ENCODE measurements at regions not wholly inside any gene's neighbourhood (a gene's known extent, or its start where the extent isn't known, plus 50 kb on each side); places are given as distances from the start of the nearest gene placed in this dataset.

GRCh38 chr13:111480503-111480902 is 160.1 kb downstream of the TEX29 start:
- peaks cover 0 to 6% (median 0%) of the 10 kb centered on the region in 3 donors for H3K27me3 ChIP-seq
- ATAC-seq (no peak), DNase-seq (no peak)
- H3K36me3 ChIP-seq: no peaks in the 10 kb centered on the region
- no peaks in the 10 kb centered on the region for H3K9me3 ChIP-seq
- no peak for TF ChIP-seq CTCF (IDR thresholded peaks at IDR 0.05 in 4 of 5, conservative IDR thresholded peaks at IDR 0.05 in 1 of 5)
- H3K27ac ChIP-seq: no peak overlapping the region
- H3K4me1 ChIP-seq: no peaks in the 10 kb centered on the region
- intact Hi-C loops (cut with DNase I; ENCODE audit: low total_unique reads) (no loop called here), in situ Hi-C loops (cut with MboI; ENCODE audit: low sequenced_read_pairs in 4 of 4) (no loop called here)
- no peak overlapping the region for H3K4me3 ChIP-seq

GRCh38 chr13:111480976-111481375 is 160.5 kb downstream of the TEX29 start:
- ATAC-seq (no peak), DNase-seq (no peak)
- Histone ChIP-seq H3K27me3 (peaks cover 0 to 6% (median 0%) of the 10 kb centered on the region in 3 donors), H3K27ac (no peak overlapping the region), H3K9me3 (no peaks in the 10 kb centered on the region), H3K36me3 (no peaks in the 10 kb centered on the region), H3K4me3 (no peak overlapping the region), H3K4me1 (no peaks in the 10 kb centered on the region)
- TF ChIP-seq POLR2A (IDR thresholded peaks at IDR 0.05): no peak
- no peak for TF ChIP-seq CTCF (IDR thresholded peaks at IDR 0.05 in 4 of 5, conservative IDR thresholded peaks at IDR 0.05 in 1 of 5)
- in situ Hi-C loops (cut with MboI; ENCODE audit: low sequenced_read_pairs in 4 of 4): no loop called here
- intact Hi-C loops (cut with DNase I; ENCODE audit: low total_unique reads): no loop called here

GRCh38 chr13:111482126-111482525 is 161.7 kb downstream of the TEX29 start:
- intact Hi-C loops (cut with DNase I; ENCODE audit: low total_unique reads) (no loop called here), in situ Hi-C loops (cut with MboI; ENCODE audit: low sequenced_read_pairs in 4 of 4) (no loop called here)
- DNase-seq (no peak), ATAC-seq (no peak)
- TF ChIP-seq POLR2A (IDR thresholded peaks at IDR 0.05) (no peak), CTCF (IDR thresholded peaks at IDR 0.05 in 4 of 5, conservative IDR thresholded peaks at IDR 0.05 in 1 of 5) (no peak)
- no peak overlapping the region for H3K27ac ChIP-seq
- H3K4me3 ChIP-seq: no peak overlapping the region
- no peaks in the 10 kb centered on the region for H3K4me1 ChIP-seq
- H3K9me3 ChIP-seq: no peaks in the 10 kb centered on the region
- H3K36me3 ChIP-seq: no peaks in the 10 kb centered on the region
- peaks cover 0 to 6% (median 2%) of the 10 kb centered on the region in 3 donors for H3K27me3 ChIP-seq

GRCh38 chr13:111482806-111483620 is 162.6 kb downstream of the TEX29 start:
- intact Hi-C loops (cut with DNase I; ENCODE audit: low total_unique reads) (no loop called here), in situ Hi-C loops (cut with MboI; ENCODE audit: low sequenced_read_pairs in 4 of 4) (no loop called here)
- ATAC-seq (no peak), DNase-seq (no peak)
- TF ChIP-seq CTCF (IDR thresholded peaks at IDR 0.05 in 4 of 5, conservative IDR thresholded peaks at IDR 0.05 in 1 of 5): no peak
- TF ChIP-seq POLR2A (IDR thresholded peaks at IDR 0.05): no peak
- Histone ChIP-seq H3K36me3 (no peaks in the 10 kb centered on the region), H3K4me3 (no peak overlapping the region), H3K27me3 (peaks cover 0 to 6% (median 2%) of the 10 kb centered on the region in 3 donors), H3K4me1 (no peaks in the 10 kb centered on the region), H3K27ac (no peak overlapping the region), H3K9me3 (no peaks in the 10 kb centered on the region)

- Histone ChIP-seq H3K27me3 (peaks cover 0 to 6% (median 4%) of the 10 kb centered on the region in 3 donors), H3K27ac (no peak overlapping the region), H3K4me3 (no peak overlapping the region), H3K36me3 (no peaks in the 10 kb centered on the region), H3K4me1 (no peaks in the 10 kb centered on the region), H3K9me3 (no peaks in the 10 kb centered on the region)
- in situ Hi-C loops (cut with MboI; ENCODE audit: low sequenced_read_pairs in 4 of 4): no loop called here
- DNase-seq (no peak), ATAC-seq (no peak)
- TF ChIP-seq POLR2A (IDR thresholded peaks at IDR 0.05): no peak
- no peak for TF ChIP-seq CTCF (IDR thresholded peaks at IDR 0.05 in 4 of 5, conservative IDR thresholded peaks at IDR 0.05 in 1 of 5)
- intact Hi-C loops (cut with DNase I; ENCODE audit: low total_unique reads): no loop called here
Measured at GRCh38 chr13:111483621-111483987, 163.2 kb downstream of the TEX29 start.
